IMR-90 (cell line): ENCODE measurements at regions not wholly inside any gene's neighbourhood (a gene's known extent, or its start where the extent isn't known, plus 50 kb on each side); places are given as distances from the start of the nearest gene placed in this dataset.

Experiments
- ATAC-seq: fragments of 200-7000 bp; cut with Tn5 transposase; 2 replicates; pipeline ENCODE4 v1.9.1; 2020; ENCODE audit warnings: low read depth, mild to moderate bottlenecking, moderate library complexity
- BruUV-seq: library from RNA; stranded (reverse); fragments of 400-500 nt; replicated peaks from 2 replicates; lab custom pipeline; 2021; lab: Mats Ljungman, UMichigan
- CTCF ChIA-PET: fragments of 300-600 bp; formaldehyde crosslinking; extraction: SDS; loops from one replicate; lab custom pipeline; 2021; ENCODE audit warnings: antibody characterized with exemption; lab: Yijun Ruan, JAX
- POLR2A ChIA-PET: fragments of 300-600 bp; sonication (Branson Sonifier 250); formaldehyde crosslinking; loops from one replicate; lab custom pipeline; 2022; ENCODE audit warnings: antibody characterized with exemption; ENCODE audit not compliant: unreplicated experiment; lab: Charles Lee
- DNase-seq: peaks from one replicate; pipeline ENCODE4 v3.0.0; 2013
- H2AFZ ChIP-seq: replicated peaks from 2 replicates; pipeline ENCODE3; 2013; ENCODE audit warnings: low read length, mild to moderate bottlenecking; ENCODE audit not compliant: poor library complexity
- H2AK5ac ChIP-seq: 2 replicates; pipeline ENCODE4 v1.6.1; 2013; ENCODE audit warnings: low read depth, low read length, inconsistent platforms
- H2AK9ac ChIP-seq: replicated peaks from 2 replicates; pipeline ENCODE3; 2013; ENCODE audit warnings: mild to moderate bottlenecking, low read depth, low read length, moderate library complexity; ENCODE audit not compliant: poor library complexity
- H2BK120ac ChIP-seq: 2 replicates; pipeline ENCODE4 v1.6.1; 2013; ENCODE audit warnings: low read depth, low read length, inconsistent platforms
- H2BK15ac ChIP-seq: 3 replicates; pipeline ENCODE4 v1.6.1; 2013; ENCODE audit warnings: low read depth, low read length, inconsistent platforms
- H2BK20ac ChIP-seq: 2 replicates; pipeline ENCODE4 v1.6.1; 2013; ENCODE audit warnings: low read depth, mild to moderate bottlenecking, inconsistent platforms, low read length, moderate library complexity
- H2BK5ac ChIP-seq: 2 replicates; pipeline ENCODE4 v1.6.1; 2013; ENCODE audit warnings: mild to moderate bottlenecking, low read depth, low read length, inconsistent platforms; ENCODE audit not compliant: poor library complexity, severe bottlenecking
- H3K14ac ChIP-seq: replicated peaks from 2 replicates; pipeline ENCODE4 v1.6.1; 2013; ENCODE audit warnings: low read depth, low read length, inconsistent platforms
- H3K18ac ChIP-seq: 2 replicates; pipeline ENCODE4 v1.6.1; 2013; ENCODE audit warnings: low read depth, low read length, control low read depth
- H3K23ac ChIP-seq: 2 replicates; pipeline ENCODE4 v1.6.1; 2013; ENCODE audit warnings: low read depth, low read length, inconsistent platforms
- H3K27ac ChIP-seq: 2 replicates; pipeline ENCODE4 v1.5.1; 2013; ENCODE audit warnings: mild to moderate bottlenecking, control low read depth, low read length; ENCODE audit not compliant: insufficient read depth
- H3K27me3 ChIP-seq: 2 replicates; pipeline ENCODE4 v1.6.1; 2013; ENCODE audit warnings: low read length; ENCODE audit not compliant: control insufficient read depth, insufficient read depth
- H3K36me3 ChIP-seq: 2 replicates; pipeline ENCODE4 v1.6.1; 2013; ENCODE audit warnings: low read length, mixed read lengths; ENCODE audit not compliant: control insufficient read depth, insufficient read depth
- H3K4ac ChIP-seq: 2 replicates; pipeline ENCODE4 v1.6.1; 2013; ENCODE audit warnings: low read depth, low read length, inconsistent platforms
- H3K4me1 ChIP-seq: 2 replicates; pipeline ENCODE4 v1.6.1; 2013; ENCODE audit warnings: low read length, mixed read lengths; ENCODE audit not compliant: control insufficient read depth, insufficient read depth
- H3K4me2 ChIP-seq: 2 replicates; pipeline ENCODE4 v1.6.1; 2013; ENCODE audit warnings: low read depth, mild to moderate bottlenecking, control low read depth, low read length, moderate library complexity
- H3K4me3 ChIP-seq: 2 replicates; pipeline ENCODE4 v1.5.1; 2013; ENCODE audit warnings: low read depth, mild to moderate bottlenecking, control low read depth, low read length, moderate library complexity; ENCODE audit not compliant: insufficient read depth
- H3K56ac ChIP-seq: 2 replicates; pipeline ENCODE4 v1.6.1; 2013; ENCODE audit warnings: low read length, inconsistent platforms; ENCODE audit not compliant: insufficient read depth; ENCODE audit errors: extremely low read depth
- H3K79me1 ChIP-seq, 2 experiments: 2 replicates each; pipeline ENCODE4 v1.6.1; 2013; ENCODE audit warnings: low read length in 2 of 2, inconsistent platforms in 1 of 2, low read depth in 1 of 2
- H3K9ac ChIP-seq: 2 replicates; pipeline ENCODE4 v1.6.1; 2013; ENCODE audit warnings: low read depth, low read length, control low read depth
- H3K9me1 ChIP-seq: 2 replicates; pipeline ENCODE4 v1.6.1; 2013; ENCODE audit warnings: low read length, inconsistent platforms; ENCODE audit not compliant: insufficient read depth
- H3K9me3 ChIP-seq: 2 replicates; pipeline ENCODE4 v1.6.1; 2013; ENCODE audit warnings: low read length; ENCODE audit not compliant: control insufficient read depth, insufficient read depth
- H4K20me1 ChIP-seq: 2 replicates; pipeline ENCODE4 v1.6.1; 2013; ENCODE audit warnings: low read length, inconsistent platforms; ENCODE audit not compliant: insufficient read depth
- H4K5ac ChIP-seq: 2 replicates; pipeline ENCODE4 v1.6.1; 2013; ENCODE audit warnings: mild to moderate bottlenecking, low read depth, low read length, control low read depth
- H4K8ac ChIP-seq, 2 experiments: 2 replicates each; pipeline ENCODE4 v1.6.1; 2013; ENCODE audit warnings: low read depth in 2 of 2, low read length in 2 of 2, control low read depth in 1 of 2, inconsistent platforms in 1 of 2
- H4K91ac ChIP-seq: 2 replicates; pipeline ENCODE4 v1.6.1; 2013; ENCODE audit warnings: low read depth, low read length, inconsistent platforms; ENCODE audit not compliant: insufficient read depth
- BHLHE40 ChIP-seq: fragments of 150-350 bp; IDR thresholded peaks from 2 replicates; pipeline ENCODE4 v1.6.1; 2016; ENCODE audit warnings: mild to moderate bottlenecking, low read depth, low read length
- CEBPB ChIP-seq: IDR thresholded peaks from 2 replicates; pipeline ENCODE4 v1.6.1; 2012; ENCODE audit warnings: low read depth, low read length, improper control_type of control experiment
- CHD1 ChIP-seq: IDR thresholded peaks from 2 replicates; pipeline ENCODE4 v1.6.1; 2012; ENCODE audit warnings: low read depth, low read length, improper control_type of control experiment
- CTCF ChIP-seq: conservative IDR thresholded peaks from 2 replicates; pipeline ENCODE4 v1.5.1; 2012; ENCODE audit warnings: mild to moderate bottlenecking, low read depth, low read length, improper control_type of control experiment
- FOS ChIP-seq: fragments of 150-350 bp; IDR thresholded peaks from 2 replicates; pipeline ENCODE4 v1.6.1; 2016; ENCODE audit warnings: low read depth, low read length
- MAFK ChIP-seq: IDR thresholded peaks from 2 replicates; pipeline ENCODE4 v1.6.1; 2012; ENCODE audit warnings: low read depth, low read length, improper control_type of control experiment
- MAZ ChIP-seq: IDR thresholded peaks from 2 replicates; pipeline ENCODE4 v1.6.1; 2012; ENCODE audit warnings: low read depth, mild to moderate bottlenecking, low read length, improper control_type of control experiment, moderate library complexity, borderline replicate concordance
- NFE2L2 ChIP-seq: fragments of 150-350 bp; IDR thresholded peaks from 2 replicates; pipeline ENCODE4 v1.6.1; 2016; ENCODE audit warnings: low read depth, mild to moderate bottlenecking, low read length
- POLR2A ChIP-seq: IDR thresholded peaks from 2 replicates; pipeline ENCODE4 v1.6.1; 2012; ENCODE audit warnings: mild to moderate bottlenecking, low read depth, low read length
- RCOR1 ChIP-seq: IDR thresholded peaks from 2 replicates; pipeline ENCODE4 v1.6.1; 2012; ENCODE audit warnings: mild to moderate bottlenecking, low read length, improper control_type of control experiment; ENCODE audit not compliant: insufficient replicate concordance
- RFX5 ChIP-seq: IDR thresholded peaks from 2 replicates; pipeline ENCODE4 v1.8.0; 2012; ENCODE audit warnings: low read depth, mild to moderate bottlenecking, low read length, moderate library complexity
- WGBS, 2 experiments: methylation state at CpG; one replicate each; pipeline versions ENCODE4 v1.1.5 to v1.1.7; 2013; ENCODE audit warnings: missing lambda C conversion rate in 2 of 2; ENCODE audit not compliant: insufficient read length in 1 of 2; ENCODE audit errors: extremely low coverage in 2 of 2; 5-methylcytosine and 5-hydroxymethylcytosine counted together
- dilution Hi-C: fragments of 300-500 bp; cut with HindIII; formaldehyde crosslinking; loops from one replicate; pipeline ENCODE4 v1.14.3; 2018; ENCODE audit warnings: low sequenced_read_pairs; ENCODE audit not compliant: unreplicated experiment
- in situ Hi-C: fragments of 300-500 bp; cut with MboI; formaldehyde crosslinking; loops from 3 replicates; pipeline ENCODE4 v1.14.3; 2019; ENCODE audit warnings: low sequenced_read_pairs, inconsistent platforms, mixed read lengths
- intact Hi-C: fragments of 100-400 bp; cut with micrococcal nuclease; formaldehyde crosslinking; loops from 2 replicates; pipeline ENCODE4 v1.10.0; 2022
- TF ChIP-seq, protein P1 (sequence below): fragments of 150-350 bp; IDR thresholded peaks from 2 replicates; pipeline ENCODE4 v1.6.1; 2017; ENCODE audit warnings: mild to moderate bottlenecking, antibody characterized with exemption, low read length, low read depth
- TF ChIP-seq, protein P2 (sequence below): fragments of 150-350 bp; IDR thresholded peaks from 2 replicates; pipeline ENCODE4 v1.6.1; 2016; ENCODE audit warnings: low read depth, mild to moderate bottlenecking, low read length, moderate library complexity, borderline replicate concordance

DNA sequence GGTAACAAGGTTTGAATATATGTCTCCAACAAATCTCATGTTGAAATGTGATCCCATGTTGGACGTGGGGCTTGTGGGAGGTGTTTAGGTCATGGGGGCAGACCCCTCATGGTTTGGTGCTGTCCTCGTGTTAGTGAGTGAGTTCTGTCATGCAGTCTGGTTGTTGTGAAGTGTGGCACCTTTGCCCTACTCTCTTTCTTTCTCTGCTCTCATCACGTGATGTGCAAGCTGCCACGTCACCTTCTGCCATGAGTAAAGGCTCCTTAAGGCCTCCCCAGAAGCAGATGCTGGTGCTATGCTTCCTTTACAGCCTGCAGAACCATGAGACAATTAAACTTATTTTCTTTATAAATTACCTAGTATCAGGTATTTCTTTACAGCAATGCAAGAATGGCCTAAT lies 218.3 kb downstream of the NXPE2 start:
- Histone ChIP-seq H3K14ac (no peak overlapping the region), H2BK5ac (no peak overlapping the region), H4K91ac (no peak overlapping the region), H2BK20ac (no peak overlapping the region), H3K23ac (no peak overlapping the region), H3K9ac (no peak overlapping the region), H3K27me3 (no peaks in the 10 kb centered on the region), H2AK9ac (no peak overlapping the region), H3K9me1 (no peaks in the 10 kb centered on the region), H2BK15ac (no peak overlapping the region), H3K18ac (no peak overlapping the region), H2AFZ (no peak overlapping the region), H2AK5ac (no peak overlapping the region), H3K36me3 (no peaks in the 10 kb centered on the region), H3K4me2 (no peak overlapping the region), H3K4me1 (no peaks in the 10 kb centered on the region), H4K8ac (no peak overlapping the region), H2BK120ac (no peak overlapping the region), H3K4ac (no peak overlapping the region), H4K5ac (no peak overlapping the region), H4K20me1 (no peaks in the 10 kb centered on the region), H3K4me3 (no peak overlapping the region), H3K79me1 (no peaks in the 10 kb centered on the region), H3K9me3 (peaks cover 7% of the 10 kb centered on the region), H3K56ac (no peak overlapping the region), H3K27ac (no peak overlapping the region)
- ATAC-seq, result no peak
- intact Hi-C loops, result no loop called here
- DNase-seq, result no peak
- dilution Hi-C loops, result no loop called here
- no TSS peak for BruUV-seq
- in situ Hi-C loops, result no loop called here
- CTCF ChIA-PET, result no interaction called here
- no peak for TF ChIP-seq BHLHE40
- no peak for TF ChIP-seq RFX5
- TF ChIP-seq, protein P1, sequence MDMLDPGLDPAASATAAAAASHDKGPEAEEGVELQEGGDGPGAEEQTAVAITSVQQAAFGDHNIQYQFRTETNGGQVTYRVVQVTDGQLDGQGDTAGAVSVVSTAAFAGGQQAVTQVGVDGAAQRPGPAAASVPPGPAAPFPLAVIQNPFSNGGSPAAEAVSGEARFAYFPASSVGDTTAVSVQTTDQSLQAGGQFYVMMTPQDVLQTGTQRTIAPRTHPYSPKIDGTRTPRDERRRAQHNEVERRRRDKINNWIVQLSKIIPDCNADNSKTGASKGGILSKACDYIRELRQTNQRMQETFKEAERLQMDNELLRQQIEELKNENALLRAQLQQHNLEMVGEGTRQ, result no peak
- no peak for TF ChIP-seq FOS
- no peak for TF ChIP-seq MAZ
- TF ChIP-seq CEBPB, result no peak
- no peak for TF ChIP-seq CHD1
- TF ChIP-seq CTCF, result no peak
- TF ChIP-seq MAFK, result no peak
- no peak for TF ChIP-seq RCOR1
- TF ChIP-seq NFE2L2, result no peak
- TF ChIP-seq POLR2A, result no peak
- TF ChIP-seq, protein P2, sequence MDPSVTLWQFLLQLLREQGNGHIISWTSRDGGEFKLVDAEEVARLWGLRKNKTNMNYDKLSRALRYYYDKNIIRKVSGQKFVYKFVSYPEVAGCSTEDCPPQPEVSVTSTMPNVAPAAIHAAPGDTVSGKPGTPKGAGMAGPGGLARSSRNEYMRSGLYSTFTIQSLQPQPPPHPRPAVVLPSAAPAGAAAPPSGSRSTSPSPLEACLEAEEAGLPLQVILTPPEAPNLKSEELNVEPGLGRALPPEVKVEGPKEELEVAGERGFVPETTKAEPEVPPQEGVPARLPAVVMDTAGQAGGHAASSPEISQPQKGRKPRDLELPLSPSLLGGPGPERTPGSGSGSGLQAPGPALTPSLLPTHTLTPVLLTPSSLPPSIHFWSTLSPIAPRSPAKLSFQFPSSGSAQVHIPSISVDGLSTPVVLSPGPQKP, result no peak
- POLR2A ChIA-PET, result no interaction called here
- no CpG with 5 or more reads among the region's 4 CpGs for WGBS, 2 experiments
